ENCODE measurements at regions not wholly inside any gene's neighbourhood (a gene's known extent, or its start where the extent isn't known, plus 50 kb on each side); places are given as distances from the start of the nearest gene placed in this dataset.

DNA sequence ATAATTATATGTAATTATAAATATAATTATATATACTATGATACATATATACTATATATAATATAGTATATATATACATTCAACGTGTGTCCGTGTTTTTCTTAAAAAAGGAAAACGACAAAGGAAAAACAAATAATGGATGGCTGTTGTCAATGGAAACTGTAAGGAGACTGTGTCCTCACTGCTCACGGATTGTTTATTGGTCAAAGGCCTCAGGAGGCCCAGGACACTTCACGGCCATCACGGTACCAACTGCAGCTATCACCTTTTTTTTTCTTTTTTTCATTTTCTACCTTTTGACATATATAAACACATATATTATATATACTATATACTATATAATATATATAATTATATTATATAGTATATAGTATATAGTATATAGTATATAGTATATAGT lies 113.4 kb downstream of the SPTSSA start:
- no peak for ATAC-seq

DNA sequence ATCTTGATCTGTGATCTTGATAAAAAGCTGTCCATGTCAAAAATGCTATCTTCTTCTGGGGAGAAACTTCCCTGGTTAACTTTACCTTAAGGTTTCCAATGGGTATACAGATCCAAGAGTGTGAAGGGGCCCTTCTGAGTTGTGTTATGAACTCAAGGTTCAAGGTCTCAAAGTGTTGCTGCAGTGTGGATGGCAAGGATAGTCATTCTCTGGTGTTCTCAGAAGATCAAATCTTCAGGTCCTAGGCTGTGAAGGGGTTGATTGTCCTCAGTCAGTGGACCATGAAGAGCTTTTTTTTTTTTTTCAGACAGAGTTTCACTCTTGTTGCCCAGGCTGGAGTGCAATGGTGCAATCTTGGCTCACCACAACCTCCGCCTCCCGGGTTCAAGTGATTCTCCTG lies 114.4 kb downstream of the SPTSSA start:
- ATAC-seq, result no peak

DNA sequence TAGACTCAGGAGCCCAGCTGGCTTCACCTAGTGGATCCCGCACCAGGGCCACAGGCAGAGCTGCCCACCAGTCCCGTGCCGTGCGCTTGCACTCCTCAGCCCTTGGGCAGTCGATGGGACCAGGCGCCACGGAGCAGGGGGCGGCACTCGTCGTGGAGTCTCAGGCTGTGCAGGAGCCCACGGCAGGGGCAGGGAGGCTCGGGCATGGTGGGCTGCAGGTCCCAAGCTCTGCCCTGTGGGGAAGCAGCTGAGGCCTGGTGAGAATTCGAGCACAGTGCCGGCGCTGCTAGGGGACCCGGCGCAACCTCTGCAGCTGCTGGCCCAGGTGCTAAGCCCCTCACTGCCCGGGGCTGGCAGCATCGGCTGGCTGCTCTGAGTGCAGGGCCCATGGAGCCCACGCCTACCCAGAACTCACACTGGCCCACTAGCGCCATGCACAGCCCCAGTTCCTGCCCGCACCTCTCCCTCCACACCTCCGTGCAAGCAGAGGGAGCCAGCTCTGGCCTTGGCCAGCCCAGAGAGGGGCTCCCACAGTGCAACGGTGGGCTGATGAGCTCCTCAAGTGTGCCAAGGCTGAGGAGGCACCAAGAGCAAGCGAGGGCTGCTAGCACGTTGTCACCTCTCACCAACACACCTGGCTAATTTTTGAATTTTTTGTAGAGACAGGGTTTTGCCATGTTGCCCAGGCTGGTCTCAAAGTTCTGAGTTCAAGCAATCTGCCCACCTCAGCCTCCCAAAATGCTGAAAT lies 116.1 kb downstream of the SPTSSA start:
- peak in 1 of 2 donors; percentile 35 for ATAC-seq

DNA sequence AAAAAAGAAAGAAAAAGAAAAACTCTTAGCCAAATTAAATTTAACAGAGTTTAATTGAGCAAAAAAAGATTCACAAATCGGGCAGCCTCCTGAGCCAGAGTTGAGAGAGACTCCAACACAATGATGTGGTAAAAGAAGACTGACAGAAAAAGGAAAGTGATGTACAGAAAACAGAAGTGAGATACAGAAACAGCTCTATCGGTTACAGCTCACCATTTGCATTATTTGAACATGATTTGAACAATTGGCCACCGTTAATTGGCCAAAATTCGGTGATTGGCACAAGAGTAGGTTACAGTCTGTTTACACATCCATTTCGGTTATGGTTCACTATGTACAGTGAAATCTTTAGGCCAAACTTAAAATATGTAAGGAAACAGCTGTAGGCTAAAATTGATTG lies 117.7 kb downstream of the SPTSSA start:
- ATAC-seq, result no peak

DNA sequence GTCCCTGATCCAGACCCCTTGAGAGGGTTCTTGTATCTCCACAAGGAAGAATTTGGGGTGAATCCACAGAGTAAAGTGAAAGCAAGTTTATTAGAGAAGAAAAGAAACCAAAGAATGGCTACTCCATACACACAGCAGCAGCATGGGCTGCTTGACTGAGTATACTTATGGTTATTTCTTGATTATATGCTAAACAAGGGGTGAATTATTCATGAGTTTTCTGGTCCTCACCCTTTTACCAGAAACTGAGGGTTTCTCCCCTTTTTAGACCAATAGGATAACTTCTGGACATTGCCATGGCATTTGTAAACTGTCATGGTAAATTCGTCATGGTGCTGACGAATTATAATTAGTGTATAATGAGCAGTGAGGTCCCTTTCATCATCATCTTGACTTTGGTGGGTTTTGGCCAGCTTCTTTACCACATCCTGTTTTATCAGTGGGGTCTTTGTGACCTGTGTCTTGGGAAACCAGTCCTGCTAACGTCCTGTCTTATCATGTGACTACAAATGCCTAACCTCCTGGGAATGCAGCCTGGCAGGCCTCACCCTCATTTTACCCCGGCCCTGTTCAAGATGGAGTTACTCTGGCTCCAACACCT lies 121.9 kb downstream of the SPTSSA start:
- ATAC-seq, result no peak

DNA sequence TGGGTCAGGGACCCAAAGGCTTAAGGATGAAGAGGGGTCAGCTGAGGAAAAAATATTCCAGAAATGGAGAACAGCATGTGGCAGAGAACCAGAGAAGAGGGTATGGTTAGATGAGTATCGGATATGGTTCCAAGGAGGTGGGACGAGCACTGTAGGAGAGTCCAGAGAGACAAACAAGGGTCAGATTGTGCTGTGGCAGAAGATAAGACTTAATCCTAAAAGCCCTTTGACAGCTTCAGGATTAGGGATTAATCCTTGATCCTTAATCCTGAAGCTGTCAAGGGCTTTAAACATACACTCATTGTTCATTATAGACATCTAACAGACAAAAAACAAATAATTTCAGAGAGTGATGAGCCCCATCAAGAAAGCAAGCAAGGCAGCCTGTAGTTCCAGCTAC lies 124.0 kb downstream of the SPTSSA start:
- no peak for ATAC-seq

DNA sequence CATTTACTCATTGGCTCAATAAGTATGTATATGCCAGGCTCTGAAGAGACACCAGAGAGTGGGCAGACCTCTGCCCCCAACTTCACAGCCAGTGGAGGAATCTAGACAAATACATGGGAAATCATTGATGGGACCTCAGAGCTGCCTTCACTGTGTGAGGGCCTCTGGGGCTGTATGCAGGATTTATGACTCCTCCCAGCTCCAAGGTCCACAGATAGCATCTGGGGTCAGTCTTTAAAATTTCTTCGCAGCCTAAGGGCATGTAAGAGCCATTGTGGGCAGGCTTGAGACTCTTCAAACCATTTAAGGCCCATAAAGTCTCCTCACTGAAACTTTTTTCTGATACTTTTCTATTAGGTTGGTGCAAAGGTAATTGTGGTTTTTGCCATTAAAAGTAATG lies 125.5 kb downstream of the SPTSSA start:
- no peak for ATAC-seq

DNA sequence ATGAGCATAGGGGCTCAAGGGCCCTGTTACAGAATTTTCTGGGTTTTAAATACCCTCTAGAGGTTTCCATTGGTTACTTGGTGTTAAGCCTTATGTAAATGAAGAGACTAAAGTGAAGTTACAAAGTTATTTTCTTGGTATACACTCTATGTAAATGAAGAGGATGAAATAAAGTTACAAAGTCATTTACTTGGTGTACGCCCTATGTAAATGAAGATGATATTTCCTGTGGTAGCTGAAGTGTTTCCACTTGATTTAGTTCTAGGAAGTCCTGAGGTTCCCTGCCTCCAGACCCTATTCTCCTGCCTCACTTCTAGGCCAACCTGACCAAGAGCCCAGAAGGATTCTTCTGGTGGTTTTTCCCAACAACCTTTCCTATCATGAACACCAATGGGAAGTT lies 126.1 kb downstream of the SPTSSA start:
- ATAC-seq, result no peak

DNA sequence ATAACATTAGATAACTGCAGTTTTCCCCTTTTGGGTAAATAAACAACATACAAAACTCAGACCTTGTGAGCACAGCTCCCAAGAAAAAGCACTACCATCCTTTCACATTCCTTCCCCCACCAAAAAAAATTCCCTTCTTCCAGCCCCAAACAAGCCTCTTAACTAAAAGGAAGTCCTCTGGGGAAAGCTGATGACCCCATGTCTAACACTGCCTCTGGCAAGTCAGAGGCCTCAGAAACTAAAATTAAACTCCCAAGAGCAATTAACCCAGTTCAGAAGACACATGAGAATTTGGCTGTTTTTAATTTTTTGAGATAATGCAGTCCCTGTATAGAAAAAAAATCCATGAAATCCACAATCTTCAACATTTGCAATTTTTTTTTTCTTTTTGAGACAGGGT lies 127.7 kb downstream of the SPTSSA start:
- ATAC-seq, result no peak

DNA sequence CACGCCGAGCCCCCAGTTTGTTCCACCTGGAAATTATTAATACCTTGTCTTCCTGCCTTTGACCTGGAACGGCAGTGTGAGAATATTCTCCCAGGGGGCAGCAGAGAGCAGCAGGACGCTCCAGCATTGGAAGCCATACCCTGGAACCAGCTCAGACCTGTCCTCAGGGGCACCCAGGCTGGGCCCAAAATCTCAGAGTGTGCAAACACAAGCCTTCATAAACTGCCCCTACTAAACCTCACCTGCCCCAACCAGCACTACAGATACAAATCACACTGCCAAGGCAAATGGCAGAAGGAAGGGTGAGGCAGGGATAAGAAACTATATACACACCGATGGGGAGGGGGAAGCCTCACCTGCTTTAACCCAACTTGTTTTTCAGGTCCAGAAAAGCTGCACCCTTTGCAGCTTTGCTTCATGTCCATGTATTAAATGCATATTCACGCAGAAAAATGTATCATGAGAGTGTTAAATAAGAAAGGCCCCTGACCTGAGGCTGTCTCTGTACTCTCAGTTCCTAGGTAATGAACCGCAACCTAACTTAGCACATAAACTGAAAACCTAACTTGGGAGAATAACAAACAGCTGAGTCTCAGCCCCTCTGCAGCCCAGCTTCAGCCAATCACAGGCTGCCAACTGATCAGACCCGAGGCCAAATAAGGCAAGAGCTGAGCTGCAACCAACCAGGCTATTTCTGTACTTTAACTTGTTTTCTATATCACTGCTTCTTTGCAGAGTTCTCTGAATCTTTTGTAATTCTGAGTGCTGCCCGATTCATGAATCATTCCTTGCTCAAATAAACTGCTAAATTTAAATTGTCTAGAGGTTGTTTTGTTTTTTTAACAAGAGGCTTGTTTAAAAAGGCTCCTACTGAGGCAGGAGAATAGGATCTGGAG lies 130.1 kb downstream of the SPTSSA start:
- peak; percentile 44 to 66 for ATAC-seq

DNA sequence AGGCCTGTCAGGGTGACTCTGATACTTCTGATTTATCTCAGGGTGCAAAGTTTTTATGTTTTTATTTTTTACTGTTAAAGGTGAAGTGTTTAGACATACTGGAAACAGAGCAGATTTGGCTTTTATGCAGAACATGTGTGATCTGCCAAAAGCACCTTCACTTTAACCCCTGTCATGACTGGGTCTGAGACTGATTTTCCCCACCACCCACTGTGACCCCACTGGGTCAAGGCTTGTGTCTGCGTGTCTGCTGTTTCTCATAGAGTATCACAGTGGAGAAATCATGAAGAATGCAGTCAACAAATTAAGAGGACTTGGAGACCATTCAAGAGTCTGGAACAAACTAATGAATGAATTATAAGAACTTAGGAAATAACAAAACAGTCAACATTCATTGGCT lies 131.2 kb downstream of the SPTSSA start:
- no peak for ATAC-seq

DNA sequence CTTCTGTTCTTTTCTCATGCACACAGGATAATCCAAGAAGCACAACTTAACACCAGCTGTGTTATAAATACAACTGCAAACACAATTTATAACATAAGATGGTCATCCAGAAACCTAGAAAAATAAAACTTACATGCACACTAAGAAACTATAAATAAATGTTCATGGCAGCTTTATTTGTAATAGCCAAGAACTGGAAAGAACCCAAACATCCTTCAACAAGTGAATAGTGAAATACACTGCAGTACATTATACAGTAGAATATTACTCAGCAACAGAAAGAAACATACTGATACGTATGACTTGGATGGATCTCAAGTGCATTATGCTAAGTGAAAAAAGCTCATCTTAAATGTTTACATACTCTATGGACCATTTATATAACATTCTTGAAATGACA lies 132.7 kb downstream of the SPTSSA start:
- no peak for ATAC-seq

DNA sequence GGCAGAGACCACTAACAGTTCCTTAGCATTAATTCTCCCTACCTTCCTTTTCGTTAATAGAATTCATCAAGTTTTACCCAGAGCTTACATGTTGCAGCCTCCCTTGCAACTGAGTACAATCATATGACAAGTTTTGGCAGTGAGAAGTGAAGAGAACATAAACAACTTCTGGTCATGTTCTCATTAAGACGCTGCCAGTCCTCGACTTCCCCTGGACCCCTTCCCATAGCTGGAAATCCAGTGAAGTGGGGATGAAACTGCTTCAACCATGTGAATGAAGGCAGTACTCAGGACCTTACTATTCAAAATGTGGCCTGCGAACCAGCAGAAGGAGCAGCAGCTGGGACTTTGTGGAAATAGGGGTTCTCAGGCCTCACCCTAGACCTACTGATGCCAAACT lies 133.9 kb downstream of the SPTSSA start:
- no peak for ATAC-seq

DNA sequence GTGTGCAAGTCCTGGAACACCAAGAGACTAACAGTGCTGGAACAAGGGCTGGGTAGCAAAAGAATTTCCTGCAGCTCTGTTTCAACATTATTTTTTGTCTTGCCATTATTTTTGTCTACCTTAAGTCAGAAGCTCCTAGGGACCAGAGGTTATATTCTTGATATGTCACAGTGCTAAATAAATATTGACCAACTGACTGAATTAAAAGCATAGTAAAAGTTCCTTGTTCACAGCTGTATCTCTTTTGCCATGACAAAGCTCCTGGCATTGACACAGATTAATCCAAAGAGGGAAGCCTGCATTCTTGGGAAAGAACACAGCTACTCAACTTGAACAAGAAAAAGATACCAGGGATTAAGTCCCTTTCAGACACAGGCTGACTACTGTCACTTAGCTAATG lies 136.5 kb downstream of the SPTSSA start:
- ATAC-seq, result no peak

DNA sequence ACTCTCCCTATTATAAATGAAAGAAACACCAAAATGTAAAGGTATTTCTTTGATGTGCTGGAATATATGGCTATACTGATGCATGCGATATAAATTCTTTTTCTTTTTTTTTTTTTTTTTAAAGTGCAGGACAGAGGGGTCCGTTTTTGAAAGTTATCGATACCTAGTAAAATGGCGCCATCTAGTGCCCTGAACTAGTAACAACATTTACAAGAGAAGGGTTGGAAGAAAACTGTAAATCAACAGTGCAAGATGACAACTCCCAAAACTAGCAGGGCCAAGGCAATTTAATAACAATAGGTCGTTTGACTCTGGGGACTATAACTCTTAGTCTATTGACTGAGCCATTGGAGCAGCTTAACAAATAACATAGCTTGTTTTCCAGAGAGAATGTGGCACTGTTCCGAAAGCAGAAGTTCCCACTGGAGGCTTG lies 137.7 kb downstream of the SPTSSA start:
- no peak for ATAC-seq

DNA sequence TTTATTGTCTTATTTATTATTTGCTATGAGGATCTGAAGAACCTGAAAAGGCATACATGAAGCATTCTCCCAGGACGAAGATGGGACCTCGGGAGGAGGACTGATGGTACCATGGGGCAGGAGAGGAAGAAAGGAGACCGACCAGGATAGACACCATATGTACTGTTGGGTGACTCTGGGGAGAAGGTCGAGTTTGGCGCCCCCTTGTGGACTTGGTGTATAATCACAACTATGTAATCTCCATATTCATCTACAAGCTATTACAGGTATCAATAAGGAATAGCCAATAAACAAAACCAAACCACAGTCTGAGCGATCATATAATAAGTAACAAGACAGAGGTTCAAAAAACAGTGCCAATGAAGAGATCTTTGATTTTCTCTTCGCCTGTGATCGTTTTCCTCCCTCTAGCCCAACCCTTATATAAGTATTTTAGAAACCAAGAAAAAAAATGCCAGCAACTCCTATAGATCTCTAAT lies 139.1 kb downstream of the SPTSSA start:
- ATAC-seq, result no peak

DNA sequence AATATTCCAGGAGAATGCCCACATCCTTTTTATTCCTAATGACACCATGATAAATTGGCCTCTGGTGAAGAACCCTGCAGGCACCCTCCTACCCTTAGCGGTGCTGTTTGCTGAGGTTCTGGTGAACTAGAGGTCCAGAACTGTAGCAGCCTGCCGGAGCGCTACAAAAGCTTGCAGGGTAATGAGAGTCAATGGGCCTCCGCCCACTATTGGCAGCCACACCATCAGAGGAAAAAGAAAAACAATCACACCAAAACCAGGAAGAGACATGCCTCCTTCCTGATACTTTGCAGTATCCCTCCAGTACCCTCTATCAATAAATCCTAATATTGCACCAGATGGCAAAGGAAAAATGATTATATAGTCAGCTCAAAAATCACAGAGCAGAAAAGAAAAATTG lies 142.9 kb downstream of the SPTSSA start:
- no peak for ATAC-seq

DNA sequence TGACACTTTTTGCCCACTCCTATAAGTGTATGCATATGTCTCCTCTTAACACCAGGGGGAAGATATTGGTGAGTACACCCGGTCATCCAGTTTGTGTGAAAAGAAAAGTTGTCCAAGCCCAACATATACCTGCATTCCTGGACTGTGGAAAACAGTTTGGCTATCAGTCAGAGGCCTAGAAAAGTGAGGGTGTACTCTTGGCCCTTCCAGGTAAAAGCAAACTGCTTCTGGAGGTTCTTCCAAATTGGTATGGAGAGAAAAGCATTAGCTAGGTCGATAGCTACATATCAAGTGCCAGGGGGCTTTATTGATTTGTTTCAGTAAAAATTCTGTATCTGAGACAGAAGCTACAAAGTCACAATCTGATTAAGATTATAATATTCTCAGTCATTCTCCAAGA lies 144.0 kb downstream of the SPTSSA start:
- no peak for ATAC-seq

DNA sequence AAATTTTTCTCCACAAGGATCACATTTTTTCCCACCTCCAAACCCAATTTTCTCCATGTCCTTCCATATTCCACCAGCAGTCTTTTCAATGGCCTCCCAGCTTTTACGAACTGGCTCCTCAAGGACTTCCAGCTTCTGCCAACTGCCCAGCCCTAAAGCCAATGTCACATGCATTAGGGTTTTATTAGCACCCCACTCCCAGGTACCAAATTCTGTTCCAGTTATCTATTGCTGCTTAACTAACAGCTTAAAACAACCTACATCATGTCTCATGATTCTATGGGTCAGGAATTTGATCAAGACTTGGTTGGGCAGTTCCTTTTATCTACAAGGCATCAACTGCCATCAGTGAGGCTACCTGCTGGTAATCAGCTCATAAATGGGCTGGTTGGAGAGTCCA lies 151.3 kb downstream of the SPTSSA start:
- no peak for ATAC-seq

DNA sequence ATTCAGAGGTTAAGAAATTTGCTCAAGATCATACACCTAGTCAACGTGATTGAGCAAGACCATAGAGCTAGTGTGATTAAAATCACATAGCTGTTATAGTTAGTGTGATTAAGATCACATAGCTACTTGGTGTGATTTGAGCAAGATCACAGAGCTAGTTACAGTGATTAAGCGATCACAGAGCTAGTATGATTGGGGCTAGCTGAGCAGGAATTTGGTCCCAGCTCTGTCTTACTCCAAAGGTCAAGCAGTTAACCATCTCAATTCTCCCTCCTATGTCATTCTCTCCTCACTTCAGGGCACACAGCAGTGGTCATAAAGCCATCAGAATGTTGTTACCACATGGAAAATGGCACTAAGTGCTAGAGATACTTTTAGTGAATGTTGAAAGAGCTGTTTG lies 158.2 kb downstream of the SPTSSA start:
- ATAC-seq, result no peak

DNA sequence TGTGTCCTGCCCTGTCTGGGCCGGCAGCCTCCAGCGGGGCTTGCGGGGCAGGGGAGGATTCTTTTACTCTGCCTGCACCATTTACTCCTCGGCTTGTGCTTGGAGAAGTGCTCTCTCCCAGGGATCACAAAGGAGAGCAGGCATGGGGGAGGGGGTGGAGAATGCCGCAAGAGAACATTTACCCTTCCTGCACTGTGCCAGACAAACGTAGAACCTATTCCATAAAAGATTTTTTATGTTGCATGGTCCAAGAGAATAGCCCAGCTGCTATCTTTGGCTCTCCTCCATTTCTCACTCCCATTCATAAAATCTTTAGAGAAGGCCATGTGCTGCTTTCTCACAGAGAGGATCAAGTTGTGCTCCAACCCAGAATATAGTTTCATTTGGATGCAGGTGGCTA lies 159.4 kb downstream of the SPTSSA start:
- ATAC-seq, result no peak

DNA sequence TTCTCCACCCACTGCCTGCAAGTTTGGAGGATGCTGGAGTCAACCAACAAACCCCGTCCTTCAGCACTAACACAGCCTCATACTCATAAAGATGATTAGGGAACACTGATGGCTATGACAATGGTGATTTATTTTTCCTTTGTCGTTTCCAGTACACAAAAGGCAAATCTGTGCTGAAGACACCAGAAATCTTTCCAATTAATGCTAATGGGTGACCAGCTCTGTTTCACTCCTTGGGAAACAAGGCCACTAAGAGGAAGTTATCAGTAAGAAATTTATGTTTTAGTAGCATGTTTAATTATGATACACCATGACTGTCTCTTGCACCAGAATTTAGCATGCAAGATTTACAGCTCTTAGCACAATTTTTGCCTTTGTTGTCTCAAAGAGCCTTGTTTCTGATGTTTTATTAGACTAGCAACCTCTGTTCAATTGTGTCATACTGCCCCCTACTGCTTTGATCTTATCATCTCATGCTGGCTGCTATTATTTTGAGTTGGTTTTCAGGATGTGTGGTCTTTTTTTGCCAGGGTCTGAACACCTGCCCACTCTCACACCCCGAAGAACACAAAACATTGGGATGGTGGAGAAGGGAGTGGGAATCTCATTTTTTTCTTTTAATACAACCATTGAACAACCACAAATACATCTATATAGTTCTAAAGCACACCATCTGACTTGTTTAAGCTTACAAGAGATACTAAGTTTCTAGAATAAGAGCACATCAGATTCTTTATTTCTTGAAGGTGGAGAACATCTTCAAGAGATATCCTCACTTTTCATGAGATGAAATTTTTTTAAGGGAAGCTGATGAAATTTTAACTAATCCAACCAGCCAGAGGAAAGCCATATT lies 160.9 kb downstream of the SPTSSA start:
- no peak for ATAC-seq

DNA sequence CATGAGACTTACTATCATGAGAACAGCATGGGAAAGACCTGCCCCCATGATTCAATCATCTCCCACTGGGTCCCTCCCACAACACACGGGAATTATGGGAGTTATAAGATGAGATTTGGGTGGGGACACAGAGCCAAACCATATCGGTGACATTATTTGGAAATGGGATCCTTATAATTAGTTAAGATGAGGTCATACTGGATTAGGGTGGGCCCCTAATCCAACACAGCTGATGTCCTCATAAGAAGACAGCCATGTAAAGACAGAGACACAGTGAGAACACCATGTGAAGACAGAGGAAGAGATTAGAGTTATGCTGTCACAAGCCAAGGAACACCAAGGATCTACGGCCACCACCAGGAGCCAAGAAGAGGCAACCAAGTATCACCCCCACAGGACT lies 161.7 kb downstream of the SPTSSA start:
- no peak for ATAC-seq

Measured in activated CD4-positive, CD25-positive, alpha-beta regulatory T cell treated with anti-CD3 and anti-CD28 coated beads, Interleukin-2, amount 50 U/mL, for 24 hours (primary cell).